ENCODE measurements at regions not wholly inside any gene's neighbourhood (a gene's known extent, or its start where the extent isn't known, plus 50 kb on each side); places are given as distances from the start of the nearest gene placed in this dataset.

DNA sequence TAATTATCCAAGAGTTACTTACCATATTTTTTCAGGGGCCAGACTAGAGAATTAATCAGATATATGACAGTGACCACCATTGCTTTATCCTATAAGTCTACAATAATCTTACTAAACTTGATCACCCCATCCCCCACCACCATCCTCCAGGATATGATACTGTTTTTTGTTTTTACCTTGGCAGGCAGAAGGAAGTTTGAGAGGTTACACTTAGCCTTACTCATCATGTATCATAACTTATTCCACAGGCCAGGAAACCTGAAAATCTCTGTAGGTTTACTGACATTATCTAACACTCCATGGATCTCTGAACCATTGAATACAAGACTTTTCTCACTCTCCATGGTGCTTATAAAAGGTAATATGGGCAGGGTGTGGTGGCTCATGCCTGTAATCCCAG lies 602.7 kb downstream of the KCNJ3 start:
- Mint-ChIP-seq H3K9me3 (ENCODE audit: insufficient read depth) (no peaks in the 10 kb centered on the region), H3K4me3 (no peak overlapping the region), H3K4me1 (no peaks in the 10 kb centered on the region), H3K27ac (no peak overlapping the region), H3K27me3 (no peaks in the 10 kb centered on the region)
- no peak for DNase-seq
- intact Hi-C loops (cut with micrococcal nuclease): no loop called here
- ATAC-seq (ENCODE audit: low read depth): no peak
- Histone ChIP-seq H3K4me1 (ENCODE audit: control insufficient read depth in 2 of 2, insufficient read depth in 2 of 2, low read length in 2 of 2) (no peaks in the 10 kb centered on the region), H3K79me2 (ENCODE audit: control insufficient read depth, insufficient read depth, low read length) (no peaks in the 10 kb centered on the region), H4K20me1 (ENCODE audit: control insufficient read depth, insufficient read depth, low read length, poor library complexity, severe bottlenecking) (no peaks in the 10 kb centered on the region), H3K36me3 (replicated peaks in 1 of 2; ENCODE audit: control extremely low read depth in 1 of 2, control insufficient read depth in 1 of 2, extremely low read depth in 1 of 2, insufficient read depth in 2 of 2, low read length in 1 of 2) (no peaks in the 10 kb centered on the region), H3K27ac (ENCODE audit: low read length in 2 of 2) (no peak overlapping the region), H2AFZ (ENCODE audit: insufficient read depth, low read depth, low read length, poor library complexity, severe bottlenecking) (no peak overlapping the region), H3K9ac (ENCODE audit: low read length) (no peak overlapping the region), H3K4me2 (replicated peaks; ENCODE audit: low read depth, low read length, poor library complexity, severe bottlenecking) (no peak overlapping the region), H3K9me3 (ENCODE audit: control extremely low read depth in 1 of 3, control insufficient read depth in 2 of 3, insufficient read depth in 1 of 3, low read length in 2 of 3) (no peaks in the 10 kb centered on the region), H3K4me3 (ENCODE audit: control extremely low read depth in 1 of 5, extremely low read depth in 1 of 5, insufficient read depth in 1 of 5, low read depth in 2 of 5, low read length in 4 of 5) (no peak overlapping the region), H3K27me3 (replicated peaks in 1 of 4; ENCODE audit: control extremely low read depth in 1 of 4, control insufficient read depth in 3 of 4, insufficient read depth in 4 of 4, low read length in 3 of 4) (no peaks in the 10 kb centered on the region)
- TF ChIP-seq EZH2 (IDR thresholded peaks at IDR 0.05; ENCODE audit: borderline replicate concordance, insufficient read depth, low read depth, low read length, poor library complexity, severe bottlenecking) (no peak), CTCF (IDR thresholded peaks at IDR 0.05) (no peak)
- ChIA-PET POLR2A (no interaction called here), CTCF (no interaction called here)

DNA sequence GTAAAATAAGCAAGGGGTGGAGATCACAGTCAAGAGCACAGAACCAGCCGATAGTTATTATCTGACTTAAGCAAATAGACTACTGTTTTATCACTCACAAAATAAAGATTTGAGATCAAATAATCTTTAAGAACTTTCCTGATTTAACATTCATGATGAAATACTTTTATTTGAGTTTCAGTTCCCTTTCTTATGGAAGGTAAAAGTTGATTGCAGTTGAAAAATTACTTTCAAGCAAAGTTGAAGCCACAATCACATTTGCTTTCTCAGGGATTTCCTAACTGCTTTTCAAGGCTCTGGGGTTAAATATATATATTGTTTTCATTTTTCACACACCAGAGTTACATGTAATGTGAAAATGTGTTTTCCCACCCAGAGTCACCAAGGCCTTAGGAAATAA lies 599.5 kb downstream of the KCNJ3 start:
- no CpG with 5 or more reads among the region's 1 CpG for WGBS (ENCODE audit: insufficient coverage)
- H3K4me1 Mint-ChIP-seq: no peaks in the 10 kb centered on the region
- no peaks in the 10 kb centered on the region for H3K9me3 ChIP-seq (ENCODE audit: control extremely low read depth in 1 of 3, control insufficient read depth in 2 of 3, insufficient read depth in 1 of 3, low read length in 2 of 3)

More for the DNA sequence above, 599.5 kb downstream of the KCNJ3 start:
- CTCF ChIA-PET: no interaction called here
- ATAC-seq (ENCODE audit: low read depth): no peak
- Histone ChIP-seq H3K9ac (ENCODE audit: low read length) (no peak overlapping the region), H3K27me3 (replicated peaks in 1 of 4; ENCODE audit: control extremely low read depth in 1 of 4, control insufficient read depth in 3 of 4, insufficient read depth in 4 of 4, low read length in 3 of 4) (no peaks in the 10 kb centered on the region), H3K27ac (ENCODE audit: low read length in 2 of 2) (no peak overlapping the region), H4K20me1 (ENCODE audit: control insufficient read depth, insufficient read depth, low read length, poor library complexity, severe bottlenecking) (no peaks in the 10 kb centered on the region), H3K4me3 (ENCODE audit: control extremely low read depth in 1 of 5, extremely low read depth in 1 of 5, insufficient read depth in 1 of 5, low read depth in 2 of 5, low read length in 4 of 5) (no peak overlapping the region), H3K4me1 (ENCODE audit: control insufficient read depth in 2 of 2, insufficient read depth in 2 of 2, low read length in 2 of 2) (no peaks in the 10 kb centered on the region), H3K36me3 (replicated peaks in 1 of 2; ENCODE audit: control extremely low read depth in 1 of 2, control insufficient read depth in 1 of 2, extremely low read depth in 1 of 2, insufficient read depth in 2 of 2, low read length in 1 of 2) (no peaks in the 10 kb centered on the region), H2AFZ (ENCODE audit: insufficient read depth, low read depth, low read length, poor library complexity, severe bottlenecking) (no peak overlapping the region), H3K79me2 (ENCODE audit: control insufficient read depth, insufficient read depth, low read length) (no peaks in the 10 kb centered on the region), H3K4me2 (replicated peaks; ENCODE audit: low read depth, low read length, poor library complexity, severe bottlenecking) (no peak overlapping the region)
- POLR2A ChIA-PET: no interaction called here
- TF ChIP-seq CTCF (IDR thresholded peaks at IDR 0.05) (no peak), EZH2 (IDR thresholded peaks at IDR 0.05; ENCODE audit: borderline replicate concordance, insufficient read depth, low read depth, low read length, poor library complexity, severe bottlenecking) (no peak)
- intact Hi-C loops (cut with micrococcal nuclease): no loop called here
- Mint-ChIP-seq H3K9me3 (ENCODE audit: insufficient read depth) (no peaks in the 10 kb centered on the region), H3K4me3 (no peak overlapping the region), H3K27ac (no peak overlapping the region), H3K27me3 (no peaks in the 10 kb centered on the region)
- DNase-seq: no peak

Measured in B cell (primary cell).